Testis (tissue), 2 donors: ENCODE measurements at regions not wholly inside any gene's neighbourhood (a gene's known extent, or its start where the extent isn't known, plus 50 kb on each side); places are given as distances from the start of the nearest gene placed in this dataset.

ENCODE experiments used
- DNase-seq: peaks from one replicate; pipeline ENCODE4 v3.0.0-alpha.2; 2019
- H3K27ac ChIP-seq, 2 donors: fragments of 200-600 bp; sonication (generic); one replicate each; pipeline ENCODE4 v1.5.1; 2019
- H3K27me3 ChIP-seq: fragments of 200-600 bp; sonication (generic); one replicate; pipeline ENCODE4 v1.5.1; 2019
- H3K36me3 ChIP-seq: fragments of 200-600 bp; sonication (generic); one replicate; pipeline ENCODE4 v1.5.1; 2017; ENCODE audit warnings: low read depth; ENCODE audit errors: missing control alignments
- H3K4me1 ChIP-seq: fragments of 200-600 bp; sonication (generic); one replicate; pipeline ENCODE4 v1.5.1; 2019
- H3K4me3 ChIP-seq, 2 donors: fragments of 200-600 bp; sonication (generic); one replicate each; pipeline ENCODE4 v1.5.1; 2017 to 2019
- H3K9me3 ChIP-seq: fragments of 200-600 bp; sonication (generic); one replicate; pipeline ENCODE4 v1.5.1; 2017
- CTCF ChIP-seq, 3 experiments: fragments of 450-650 bp in 2 of 3; fragments of 200-600 bp in 1 of 3; sonication (generic) in 1 of 3; IDR thresholded peaks; one replicate each; pipeline ENCODE4 v1.5.1; 2016 to 2019; ENCODE audit warnings: antibody characterized with exemption in 3 of 3, mild to moderate bottlenecking in 2 of 3, moderate library complexity in 1 of 3
- POLR2A ChIP-seq: fragments of 450-650 bp; IDR thresholded peaks from one replicate; pipeline ENCODE4 v1.6.1; 2017; ENCODE audit warnings: antibody characterized with exemption, mild to moderate bottlenecking, moderate library complexity
- WGBS, 2 donors: methylation state at CpG; one replicate each; pipeline ENCODE4 v1.1.5; 2018; 5-methylcytosine and 5-hydroxymethylcytosine counted together
- intact Hi-C: fragments of 100-400 bp; cut with DNase I; formaldehyde crosslinking; loops from one replicate; pipeline ENCODE4 v1.15.1; 2023; ENCODE audit warnings: low total_unique reads

GRCh38 chr10:63901228-63901627, 380.0 kb downstream of the REEP3 start:
- H3K36me3 ChIP-seq = no peaks in the 10 kb centered on the region
- no peak overlapping the region for H3K4me3 ChIP-seq
- no peaks in the 10 kb centered on the region for H3K27me3 ChIP-seq
- WGBS, 2 donors = 71 to 80% methylated on average over 3 of the region's 3 CpGs
- no peaks in the 10 kb centered on the region for H3K9me3 ChIP-seq
- no peak for TF ChIP-seq CTCF (IDR thresholded peaks at IDR 0.05)
- no peak for TF ChIP-seq POLR2A
- DNase-seq = no peak
- intact Hi-C loops = no loop called here
- H3K27ac ChIP-seq = no peak overlapping the region
- no peaks in the 10 kb centered on the region for H3K4me1 ChIP-seq

GRCh38 chr10:63901881-63902280, 380.7 kb downstream of the REEP3 start:
- intact Hi-C loops = no loop called here
- no peaks in the 10 kb centered on the region for H3K27me3 ChIP-seq
- no peaks in the 10 kb centered on the region for H3K9me3 ChIP-seq
- no peaks in the 10 kb centered on the region for H3K4me1 ChIP-seq
- no peak overlapping the region for H3K27ac ChIP-seq
- no peak for TF ChIP-seq POLR2A
- TF ChIP-seq CTCF (IDR thresholded peaks at IDR 0.05) = no peak
- 54 to 57% methylated on average over 6 of the region's 6 CpGs for WGBS, 2 donors
- no peaks in the 10 kb centered on the region for H3K36me3 ChIP-seq
- DNase-seq = no peak
- no peak overlapping the region for H3K4me3 ChIP-seq

GRCh38 chr10:63910806-63911205, 389.6 kb downstream of the REEP3 start:
- intact Hi-C loops = no loop called here
- Histone ChIP-seq H3K27ac (no peak overlapping the region), H3K4me1 (no peaks in the 10 kb centered on the region), H3K4me3 (no peak overlapping the region), H3K9me3 (no peaks in the 10 kb centered on the region), H3K36me3 (no peaks in the 10 kb centered on the region), H3K27me3 (no peaks in the 10 kb centered on the region)
- DNase-seq = no peak
- no peak for TF ChIP-seq CTCF (IDR thresholded peaks at IDR 0.05)
- no peak for TF ChIP-seq POLR2A
- 35 to 66% methylated on average over 4 of the region's 4 CpGs for WGBS, 2 donors

GRCh38 chr10:63915240-63915639, 394.0 kb downstream of the REEP3 start:
- WGBS, 2 donors = 96 to 100% methylated on average over 2 of the region's 2 CpGs
- no peaks in the 10 kb centered on the region for H3K4me1 ChIP-seq
- no peak overlapping the region for H3K27ac ChIP-seq
- no peaks in the 10 kb centered on the region for H3K36me3 ChIP-seq
- H3K4me3 ChIP-seq = no peak overlapping the region
- TF ChIP-seq CTCF (IDR thresholded peaks at IDR 0.05) (no peak), POLR2A (no peak)
- no peak for DNase-seq
- H3K27me3 ChIP-seq = no peaks in the 10 kb centered on the region
- H3K9me3 ChIP-seq = no peaks in the 10 kb centered on the region
- intact Hi-C loops = no loop called here

GRCh38 chr10:63917363-63917762, 396.2 kb downstream of the REEP3 start:
- DNase-seq = no peak
- Histone ChIP-seq H3K36me3 (no peaks in the 10 kb centered on the region), H3K4me3 (no peak overlapping the region), H3K27ac (no peak overlapping the region), H3K4me1 (no peaks in the 10 kb centered on the region), H3K9me3 (no peaks in the 10 kb centered on the region), H3K27me3 (no peaks in the 10 kb centered on the region)
- intact Hi-C loops = no loop called here
- 0 to 43% methylated on average over 1 of the region's 1 CpG for WGBS, 2 donors
- TF ChIP-seq CTCF (IDR thresholded peaks at IDR 0.05) = no peak
- no peak for TF ChIP-seq POLR2A
